GM11168 (cell line): ENCODE measurements at regions not wholly inside any gene's neighbourhood (a gene's known extent, or its start where the extent isn't known, plus 50 kb on each side); places are given as distances from the start of the nearest gene placed in this dataset.
"Not testable (repeated sequence)": the region's sequence is repeated elsewhere in the genome, so short reads cannot be mapped to it uniquely, and the experiment has no call there.

Experiments used
- in situ Hi-C: fragments of 300-500 bp; cut with MboI; formaldehyde crosslinking; loops from one replicate; pipeline ENCODE4 v1.12.0; 2022; ENCODE audit warnings: low sequenced_read_pairs; ENCODE audit not compliant: unreplicated experiment

DNA sequence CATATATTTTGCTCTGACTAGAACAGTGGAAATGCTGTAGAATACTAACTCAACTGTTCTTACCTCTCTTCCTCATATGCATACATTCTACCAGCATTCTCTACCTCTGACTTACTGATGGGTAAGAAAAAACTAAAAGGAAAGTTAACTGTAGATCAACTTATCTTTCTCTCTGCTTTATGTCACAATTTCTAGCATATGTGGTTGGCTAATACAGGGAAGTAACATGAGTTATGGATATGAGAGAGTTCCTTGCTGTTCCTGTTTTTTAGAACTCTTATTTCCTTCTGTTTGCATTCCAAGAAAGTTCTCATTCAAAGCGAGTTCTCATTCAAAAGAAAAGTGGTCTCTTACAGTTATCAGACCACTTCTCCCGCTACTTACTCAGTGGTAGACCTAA is 226.8 kb upstream of the SGK1 start:
- in situ Hi-C loops, result no loop called here

DNA sequence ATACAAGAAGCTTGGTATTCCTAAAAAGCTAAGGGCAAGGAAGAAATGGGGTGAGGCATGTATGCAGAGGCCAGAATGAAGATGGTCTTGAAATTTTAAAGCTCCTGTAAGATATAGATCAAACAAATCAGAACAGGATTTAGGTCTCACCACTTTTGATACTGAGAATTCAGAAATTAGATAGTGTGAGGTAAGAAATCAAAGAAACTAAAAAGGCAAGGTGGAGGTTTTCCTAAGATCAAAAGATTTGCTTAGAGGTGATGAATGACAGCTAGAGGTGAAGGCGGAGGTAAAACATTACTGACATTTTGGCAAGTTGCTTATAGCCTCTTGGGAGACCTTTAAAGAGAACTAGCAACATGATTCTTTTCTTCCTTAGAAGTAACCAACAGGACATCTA is 225.2 kb upstream of the SGK1 start:
- in situ Hi-C loops, result no loop called here

DNA sequence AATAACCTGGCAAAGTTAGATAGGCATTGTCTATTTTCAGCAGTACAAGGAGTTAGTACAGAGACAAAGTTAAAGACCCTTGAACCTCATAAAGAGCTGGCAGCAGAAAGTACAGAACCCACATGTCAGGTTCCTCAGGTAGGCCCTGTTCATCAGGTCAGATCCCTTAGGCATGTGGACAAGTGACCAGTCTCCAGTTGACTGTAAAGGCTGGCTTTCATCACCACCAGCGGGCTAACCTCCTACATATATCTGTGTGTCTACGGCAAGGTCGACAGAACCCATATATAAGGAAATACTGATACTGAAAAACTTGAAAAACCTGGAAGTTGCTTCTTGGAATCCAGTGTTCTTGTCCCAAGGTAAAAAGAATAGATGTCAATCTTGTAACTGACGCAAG is 223.1 kb upstream of the SGK1 start:
- in situ Hi-C loops, result no loop called here

DNA sequence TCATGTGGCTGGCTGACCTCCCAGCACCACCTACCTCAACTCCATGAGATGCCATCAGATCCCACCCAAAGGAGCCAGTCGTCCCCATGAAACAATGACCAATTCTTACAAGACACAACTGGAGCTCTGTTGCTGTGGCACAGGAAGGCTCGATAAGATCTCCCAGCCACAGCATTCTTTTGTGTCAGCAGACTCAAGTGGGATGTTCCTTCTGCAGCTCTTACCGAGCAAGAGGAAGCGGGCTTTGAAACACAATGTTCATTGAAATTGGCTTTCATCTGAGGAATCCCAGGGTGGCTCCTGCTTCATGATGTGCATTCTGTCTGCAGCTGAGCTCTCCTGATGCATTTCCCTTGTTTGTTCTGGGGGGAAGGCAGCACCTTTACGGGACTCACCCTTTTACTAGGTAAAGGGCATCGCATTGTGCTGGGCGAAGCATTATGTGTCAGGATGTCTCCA is 222.0 kb upstream of the SGK1 start:
- in situ Hi-C loops, result no loop called here

DNA sequence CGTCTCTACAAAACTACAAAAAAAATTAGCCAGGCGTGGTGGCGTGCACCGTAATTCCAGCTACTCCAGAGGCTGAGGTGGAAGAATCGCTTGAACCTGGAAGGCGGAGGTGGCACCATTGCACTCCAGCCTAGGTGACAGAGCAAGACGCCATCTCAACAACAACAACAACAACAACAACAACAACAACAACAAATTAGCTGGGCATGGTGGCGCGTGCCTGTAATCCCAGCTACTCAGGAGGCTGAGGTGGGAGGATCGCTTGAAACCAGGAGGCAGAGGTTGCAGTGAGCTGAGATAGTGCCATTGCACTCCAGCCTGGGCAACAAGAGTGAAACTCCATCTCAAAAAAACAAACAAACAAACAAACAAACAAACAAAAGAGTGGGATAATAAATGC is 219.9 kb upstream of the SGK1 start:
- in situ Hi-C loops, result not testable (repeated sequence)

DNA sequence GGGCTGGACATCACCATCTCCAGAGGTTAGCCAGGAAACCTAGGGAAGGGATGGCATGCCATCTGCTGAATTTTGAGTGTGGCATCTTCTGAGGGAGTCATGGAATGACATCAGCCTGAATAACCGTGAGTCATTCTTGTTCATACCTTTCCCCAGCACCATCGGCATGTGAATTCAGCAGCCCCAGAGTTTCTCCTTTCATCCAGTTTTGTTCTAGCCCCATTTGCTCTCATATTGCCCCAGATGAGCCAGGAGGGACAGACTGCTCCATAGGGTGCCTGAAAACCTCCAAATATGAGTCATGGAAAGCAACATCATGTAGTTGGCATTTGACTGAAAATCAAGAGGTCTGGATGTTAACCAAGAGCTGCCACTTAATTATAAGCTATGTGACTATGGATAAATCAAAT is 219.2 kb upstream of the SGK1 start:
- in situ Hi-C loops, result no loop called here

DNA sequence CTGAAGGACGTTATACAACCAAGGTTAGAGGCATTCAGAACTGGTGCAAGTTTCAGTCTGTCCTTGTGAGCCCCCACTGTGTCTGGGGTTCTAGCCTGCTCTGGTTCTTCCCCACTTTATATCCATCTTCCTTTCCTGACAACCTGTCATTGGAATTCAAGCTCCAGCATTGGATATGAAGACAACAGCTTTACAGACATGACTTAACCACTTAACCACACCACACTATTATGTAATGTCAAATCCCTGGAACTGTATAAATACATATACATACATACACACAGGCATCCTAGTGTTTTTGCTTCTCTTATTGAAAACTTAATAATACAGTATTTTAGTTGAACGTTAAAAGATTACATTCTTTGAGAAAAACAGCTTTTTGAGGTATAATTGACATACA is 217.9 kb upstream of the SGK1 start:
- in situ Hi-C loops, result no loop called here

DNA sequence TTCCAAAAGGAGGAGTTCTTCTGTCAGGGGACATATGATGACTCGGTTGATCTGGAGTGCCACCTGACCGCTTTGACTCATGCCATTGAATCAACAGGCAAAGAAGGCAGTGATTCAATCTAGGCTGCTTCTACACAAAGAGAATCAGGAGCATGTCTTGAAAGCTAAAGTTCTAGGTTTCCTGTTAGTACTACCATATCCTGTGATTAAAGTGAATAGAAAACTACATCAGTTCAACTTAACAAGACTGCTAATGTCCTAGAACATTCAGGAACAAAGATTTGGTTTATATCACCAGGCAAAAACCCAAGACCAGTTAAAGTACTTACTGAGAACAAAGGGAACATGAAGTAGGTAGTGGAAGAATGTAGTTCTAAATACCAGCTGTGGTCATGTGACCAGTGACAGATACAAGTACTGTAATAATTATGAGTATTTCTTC is 216.8 kb upstream of the SGK1 start:
- in situ Hi-C loops, result no loop called here

DNA sequence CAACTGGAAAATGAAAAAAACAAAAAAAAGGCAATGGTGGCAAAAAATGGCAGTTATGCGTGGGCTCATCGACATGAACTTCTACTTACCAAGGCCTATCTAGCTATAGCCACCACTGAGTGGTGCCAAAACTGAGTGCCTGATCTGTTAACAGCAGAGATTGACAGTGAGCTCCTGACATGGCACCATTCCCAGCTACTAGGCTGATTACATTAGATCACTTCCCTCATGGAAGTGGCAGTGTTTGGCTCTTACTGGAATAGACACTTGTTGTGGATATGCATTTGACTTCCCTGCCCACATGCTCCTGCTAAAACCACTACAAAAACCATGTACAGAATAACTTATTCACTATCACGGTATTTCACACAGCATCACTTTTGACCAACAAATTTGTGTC is 216.1 kb upstream of the SGK1 start:
- in situ Hi-C loops, result no loop called here

DNA sequence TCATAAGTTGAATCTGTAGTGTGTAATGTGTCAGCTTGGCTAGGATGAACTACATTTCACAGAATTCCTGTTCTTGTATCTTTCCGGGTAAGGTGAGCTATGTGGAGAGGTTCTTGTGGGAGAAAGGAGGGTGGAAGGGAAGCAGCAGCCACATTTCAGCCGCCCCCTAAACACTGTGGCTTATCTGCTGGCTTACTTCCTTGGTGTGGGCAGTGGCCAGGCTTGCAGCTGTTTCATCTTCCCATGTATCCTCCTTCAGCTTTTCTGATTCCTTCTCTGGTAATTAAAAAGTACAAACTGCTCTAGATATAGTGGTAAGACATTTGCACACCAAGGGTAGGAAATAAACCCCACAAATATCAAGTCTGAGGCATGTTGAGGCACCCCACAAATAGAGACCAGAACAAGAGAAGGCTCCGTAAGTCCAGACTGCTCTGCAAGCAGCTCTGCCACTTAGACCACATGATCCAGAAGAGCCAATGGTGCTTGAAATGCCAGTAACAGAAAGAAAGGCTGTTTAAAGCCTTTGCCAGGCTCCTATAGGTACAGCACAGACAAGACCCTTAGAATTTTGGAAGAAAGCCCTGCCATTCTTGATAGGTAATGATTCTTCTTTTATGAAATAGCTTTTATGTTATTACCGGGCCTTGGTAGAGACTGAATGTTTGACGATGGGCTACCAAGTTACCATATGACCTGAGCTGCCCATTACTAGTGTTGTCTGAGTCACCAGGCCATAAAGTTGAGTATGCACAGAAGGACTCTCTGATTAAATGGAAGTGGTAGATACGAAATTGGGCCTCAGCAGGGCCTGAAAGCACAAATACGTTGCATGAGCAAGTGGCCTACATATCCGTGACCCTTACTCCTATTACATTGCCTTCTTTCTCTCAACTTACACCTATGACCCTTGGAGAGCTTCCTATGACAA is 215.0 kb upstream of the SGK1 start:
- in situ Hi-C loops, result no loop called here

DNA sequence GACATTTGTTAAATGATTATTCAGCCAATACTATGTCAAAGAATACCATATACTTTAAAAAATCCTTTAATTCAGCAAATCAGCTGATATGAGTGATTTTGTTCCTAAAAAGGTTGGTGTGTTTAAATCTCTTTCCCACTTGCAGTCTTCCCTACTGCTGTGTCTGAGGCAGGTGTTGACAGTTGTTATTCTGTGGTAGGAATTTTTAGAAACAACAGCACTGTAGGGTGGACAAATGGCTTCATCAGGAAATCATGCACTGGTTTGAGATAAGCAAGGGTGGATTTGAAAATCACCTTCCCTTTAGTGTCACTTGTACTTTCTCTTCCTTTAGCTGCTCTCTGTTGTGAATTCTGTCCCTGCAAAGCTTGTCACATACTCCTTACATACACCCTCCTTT is 213.7 kb upstream of the SGK1 start:
- in situ Hi-C loops, result no loop called here

DNA sequence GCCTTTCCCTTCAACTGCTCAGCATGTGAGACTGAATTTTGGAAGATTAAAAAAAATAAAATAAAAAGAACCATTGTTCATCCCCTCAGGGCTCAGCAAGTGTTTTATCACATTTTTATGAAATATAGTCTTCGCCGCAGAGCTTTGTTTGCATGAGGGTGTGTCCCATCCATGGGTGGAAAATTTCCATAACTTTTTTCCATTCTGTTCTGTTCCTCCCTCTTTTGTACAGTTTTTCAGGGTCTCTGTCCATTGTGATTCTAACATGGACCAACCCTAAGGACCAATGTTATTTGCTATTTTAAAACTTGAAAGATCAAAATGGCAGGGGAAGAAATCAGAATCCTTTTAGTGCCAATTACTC is 213.3 kb upstream of the SGK1 start:
- in situ Hi-C loops, result no loop called here

DNA sequence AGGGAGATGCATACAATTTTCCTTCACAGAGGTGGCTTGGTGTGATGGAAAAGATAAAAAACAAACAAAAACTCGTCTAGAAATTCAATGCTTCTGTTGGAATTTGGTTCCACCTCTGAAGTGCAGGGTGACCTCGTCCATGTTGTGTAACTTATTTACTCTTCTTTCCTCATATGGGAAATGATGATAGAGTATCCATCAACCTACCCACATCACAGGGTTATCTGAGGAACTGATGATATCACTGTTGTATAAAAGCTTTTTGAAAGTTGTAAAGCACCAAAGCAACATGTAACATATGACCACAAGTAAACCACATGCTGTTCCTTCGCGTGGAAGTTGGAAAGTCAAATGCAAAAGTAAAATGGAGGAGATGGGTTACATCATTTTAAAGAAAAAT is 212.0 kb upstream of the SGK1 start:
- in situ Hi-C loops, result no loop called here

DNA sequence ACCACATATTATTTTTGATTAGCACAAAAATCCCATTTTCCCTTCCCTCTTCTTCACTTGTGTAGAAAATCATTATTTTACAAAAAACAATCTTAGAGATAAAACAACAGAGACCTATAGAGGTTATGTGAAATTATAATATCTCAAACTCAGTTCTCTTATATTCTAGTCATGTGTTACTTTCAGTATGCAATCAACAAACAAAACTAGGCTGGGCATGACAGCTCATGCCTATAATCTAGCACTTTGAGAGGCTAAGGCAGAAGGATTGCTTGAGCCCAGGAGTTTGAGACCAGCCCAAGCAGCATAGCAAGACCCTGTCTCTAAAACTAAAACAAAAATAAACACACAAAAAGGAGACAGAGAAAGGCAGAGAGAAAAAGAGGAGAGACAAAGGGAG is 211.4 kb upstream of the SGK1 start:
- in situ Hi-C loops, result no loop called here

DNA sequence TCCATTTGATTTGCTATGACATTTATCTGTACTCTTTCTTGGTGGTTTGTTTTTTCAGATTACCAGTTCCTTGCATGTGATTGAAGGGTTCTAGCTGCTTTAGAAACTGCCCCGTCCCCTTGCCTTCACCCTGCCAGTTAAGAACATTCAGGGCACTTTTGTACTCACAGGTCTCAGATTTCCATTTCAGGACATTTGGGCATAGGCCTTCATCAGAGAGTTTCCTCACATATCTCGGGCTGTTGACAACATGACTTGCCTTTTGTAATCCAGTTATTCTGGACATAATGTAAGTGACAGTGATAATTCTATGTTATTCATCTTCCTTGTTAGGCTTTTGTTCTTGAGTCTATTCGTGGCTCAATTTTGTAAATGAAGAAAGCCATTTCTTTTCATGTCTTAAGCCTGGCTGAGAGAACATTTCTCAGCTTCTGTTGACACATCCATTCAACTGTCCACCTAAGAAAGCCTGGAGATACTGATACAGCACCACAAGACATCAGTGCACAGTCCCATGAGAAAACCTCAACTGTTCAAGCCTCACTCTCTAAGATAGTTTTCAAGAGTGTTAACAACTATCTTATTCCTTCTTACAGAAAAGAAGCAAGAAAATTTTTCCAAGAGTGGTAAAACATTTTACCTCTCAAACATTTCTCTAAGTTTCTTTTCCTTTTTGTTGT is 209.3 kb upstream of the SGK1 start:
- in situ Hi-C loops, result no loop called here

DNA sequence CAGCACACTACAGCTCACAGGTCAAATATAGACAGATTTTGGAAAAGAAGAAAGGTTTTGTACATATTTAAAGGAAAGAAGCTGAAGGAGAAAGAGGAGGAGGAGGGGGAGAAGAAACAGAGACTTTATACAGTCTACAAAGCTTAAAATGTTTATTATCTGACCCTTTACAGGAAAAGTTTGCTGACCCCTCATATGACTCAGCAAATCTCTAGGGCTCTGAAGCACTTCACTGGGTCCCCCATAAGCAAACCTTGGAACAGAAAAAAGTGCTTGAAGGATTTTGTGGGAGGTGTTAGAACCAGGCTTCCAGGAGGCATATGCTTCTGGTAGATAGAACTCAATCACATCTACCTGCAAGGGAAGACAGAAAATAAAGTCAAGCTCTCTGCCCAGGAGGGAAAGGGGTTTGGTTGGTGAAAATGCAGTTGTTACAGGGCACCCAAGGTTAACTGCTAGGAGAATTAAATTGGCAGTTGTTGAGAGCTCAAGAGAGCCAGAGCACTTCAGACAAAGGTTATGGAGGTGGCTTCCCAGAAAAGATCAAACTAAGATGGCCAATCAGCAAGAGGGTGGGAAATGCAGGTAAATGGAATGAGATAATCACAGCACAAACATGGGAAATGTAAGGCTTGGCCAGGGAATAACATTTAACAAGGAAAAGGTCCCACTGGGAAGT is 207.4 kb upstream of the SGK1 start:
- in situ Hi-C loops, result no loop called here

DNA sequence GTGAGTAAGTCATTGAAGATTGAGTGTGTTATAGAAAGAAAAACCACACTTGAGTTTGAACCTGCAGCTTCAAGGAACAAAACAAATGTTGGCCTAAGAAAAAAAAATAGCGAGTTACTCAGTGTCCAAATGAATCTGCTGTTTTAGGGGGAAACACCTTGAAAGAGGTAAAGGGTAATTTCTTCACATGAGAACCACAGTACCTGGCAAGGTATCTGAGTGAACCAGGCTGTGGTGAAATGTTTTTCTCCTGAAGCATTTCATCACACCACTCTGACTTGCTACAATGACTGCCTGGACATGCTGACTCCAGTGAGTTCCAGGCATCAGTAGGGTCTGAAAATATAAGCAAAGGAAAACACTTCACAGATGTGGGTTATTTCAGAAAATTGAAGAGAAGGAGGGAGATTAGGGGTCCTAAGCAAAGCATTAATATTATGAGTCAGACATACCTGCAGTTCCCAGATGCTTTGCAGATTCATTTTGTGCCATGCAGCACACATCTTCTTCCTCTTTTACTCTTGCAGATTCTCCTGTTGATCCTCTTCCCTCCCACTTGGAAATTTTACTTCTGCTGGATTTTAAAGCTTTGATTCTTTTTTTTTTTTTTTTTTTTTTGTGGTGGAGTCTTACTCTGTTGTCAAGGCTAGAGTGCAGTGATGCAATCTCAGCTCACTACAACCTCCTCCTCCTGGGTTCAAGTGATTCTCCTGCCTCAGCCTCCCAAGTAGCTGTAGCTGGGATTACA is 206.2 kb upstream of the SGK1 start:
- in situ Hi-C loops, result no loop called here

DNA sequence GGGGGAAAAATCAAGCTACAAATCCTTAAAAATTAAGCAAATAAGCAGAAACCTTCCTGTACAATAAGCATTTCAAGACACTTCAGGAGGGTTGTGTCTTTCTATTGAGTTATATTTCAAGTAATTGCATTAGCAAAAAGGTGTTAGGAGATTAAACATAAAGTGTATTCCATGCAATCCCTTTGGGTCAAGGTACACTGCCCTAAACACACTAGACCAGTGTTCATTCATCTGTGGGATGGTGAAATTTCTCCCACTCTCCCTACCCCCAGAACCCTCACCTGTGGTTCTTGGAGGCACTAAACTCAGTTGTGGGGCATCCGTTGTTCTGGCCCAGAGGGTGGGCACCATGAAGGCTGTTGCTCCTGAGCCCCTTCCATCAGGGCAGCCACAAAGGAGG is 205.1 kb upstream of the SGK1 start:
- in situ Hi-C loops, result no loop called here

DNA sequence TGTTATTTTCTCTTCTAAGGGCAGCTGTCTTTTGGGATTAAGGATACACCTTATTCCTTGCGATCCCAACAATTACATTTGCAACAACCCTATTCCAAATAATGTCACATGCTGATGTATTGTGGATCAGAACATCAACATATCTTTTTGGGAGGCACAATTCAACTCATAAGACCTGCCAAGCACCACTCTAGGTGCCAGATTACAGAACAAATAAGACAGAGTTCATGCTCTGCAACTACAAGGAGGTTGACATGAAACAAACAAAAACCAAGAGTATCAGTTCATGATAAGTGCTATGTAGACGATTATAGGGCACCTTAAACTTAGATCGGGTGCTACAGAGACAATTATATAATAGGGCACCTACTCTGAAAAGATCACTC is 203.2 kb upstream of the SGK1 start:
- in situ Hi-C loops, result no loop called here
